HG03045 (cell line): ENCODE measurements at regions not wholly inside any gene's neighbourhood (a gene's known extent, or its start where the extent isn't known, plus 50 kb on each side); places are given as distances from the start of the nearest gene placed in this dataset.

Experiments used
- ATAC-seq: cut with Tn5 transposase; IDR thresholded peaks from one replicate; pipeline ENCODE4 v1.9.1; 2021; ENCODE audit warnings: mild to moderate bottlenecking, moderate library complexity; ENCODE audit not compliant: unreplicated experiment

- no peak for ATAC-seq
Measured at GRCh38 chr2:177138823-177139222, 73.8 kb upstream of the HNRNPA3 start.

- ATAC-seq, result no peak
Measured at GRCh38 chr2:177141866-177142265, 70.7 kb upstream of the HNRNPA3 start.

- ATAC-seq, result no peak
Measured at GRCh38 chr2:177143444-177143843, 69.2 kb upstream of the HNRNPA3 start.

- no peak for ATAC-seq
Measured at GRCh38 chr2:177147093-177147694, 65.4 kb upstream of the HNRNPA3 start.

GRCh38 chr2:177147834-177148445 lies 64.7 kb upstream of the HNRNPA3 start:
- ATAC-seq, result no peak

GRCh38 chr2:177148477-177149154 lies 64.0 kb upstream of the HNRNPA3 start:
- ATAC-seq, result peak; percentile 89

- ATAC-seq, result no peak
Measured at GRCh38 chr2:177149155-177149503, 63.5 kb upstream of the HNRNPA3 start.

GRCh38 chr2:177153805-177154204 lies 58.8 kb upstream of the HNRNPA3 start:
- no peak for ATAC-seq

- no peak for ATAC-seq
Measured at GRCh38 chr2:177154809-177155208, 57.8 kb upstream of the HNRNPA3 start.

- ATAC-seq, result no peak
Measured at GRCh38 chr2:177155631-177156030, 57.0 kb upstream of the HNRNPA3 start.

GRCh38 chr2:177161741-177162460 lies 50.7 kb upstream of the HNRNPA3 start:
- no peak for ATAC-seq
